GM23338 (cell line): ENCODE measurements at regions not wholly inside any gene's neighbourhood (a gene's known extent, or its start where the extent isn't known, plus 50 kb on each side); places are given as distances from the start of the nearest gene placed in this dataset.

Experiments
- ATAC-seq: fragments of 200-7000 bp; cut with Tn5 transposase; 3 replicates; pipeline ENCODE4 v1.9.1; 2020
- DNase-seq: peaks from one replicate; pipeline ENCODE4 v3.0.0-alpha.2; 2015; ENCODE audit warnings: low spot score
- H2AFZ ChIP-seq: fragments of 200-600 bp; sonication (generic); 2 replicates; pipeline ENCODE4 v1.8.0; 2016; ENCODE audit warnings: antibody characterized with exemption, mild to moderate bottlenecking, moderate library complexity
- H3F3A ChIP-seq: fragments of 200-600 bp; sonication (generic); replicated peaks from 2 replicates; pipeline ENCODE4 v1.8.0; 2017; ENCODE audit warnings: antibody characterized with exemption, mixed run types, low read depth
- H3K27ac ChIP-seq: fragments of 200-600 bp; sonication (generic); 2 replicates; pipeline ENCODE4 v1.6.1; 2016; ENCODE audit warnings: low read depth
- H3K27me3 ChIP-seq: fragments of 200-600 bp; sonication (generic); 2 replicates; pipeline ENCODE4 v1.8.0; 2016; ENCODE audit warnings: mild to moderate bottlenecking, mixed run types, moderate library complexity; ENCODE audit not compliant: insufficient read depth
- H3K36me3 ChIP-seq: fragments of 200-600 bp; sonication (generic); 2 replicates; pipeline ENCODE4 v1.8.0; 2016; ENCODE audit warnings: mild to moderate bottlenecking; ENCODE audit not compliant: insufficient read depth
- H3K4me1 ChIP-seq: fragments of 200-600 bp; sonication (generic); 2 replicates; pipeline ENCODE4 v1.8.0; 2016; ENCODE audit warnings: mild to moderate bottlenecking, moderate library complexity; ENCODE audit not compliant: insufficient read depth
- H3K4me2 ChIP-seq: fragments of 200-600 bp; sonication (generic); 2 replicates; pipeline ENCODE4 v1.7.1; 2017; ENCODE audit warnings: mixed run types
- H3K4me3 ChIP-seq: fragments of 200-600 bp; sonication (generic); 2 replicates; pipeline ENCODE4 v1.6.1; 2016; ENCODE audit warnings: mixed run types
- H3K79me2 ChIP-seq: fragments of 200-600 bp; sonication (generic); replicated peaks from 2 replicates; pipeline ENCODE4 v1.8.0; 2017; ENCODE audit warnings: mild to moderate bottlenecking; ENCODE audit not compliant: insufficient read depth
- H3K9me2 ChIP-seq: fragments of 200-600 bp; sonication (generic); 2 replicates; pipeline ENCODE4 v1.8.0; 2017; ENCODE audit not compliant: insufficient read depth
- H4K20me1 ChIP-seq: fragments of 200-600 bp; sonication (generic); replicated peaks from 2 replicates; pipeline ENCODE4 v1.8.0; 2017; ENCODE audit warnings: mild to moderate bottlenecking; ENCODE audit not compliant: insufficient read depth
- H3K27ac Mint-ChIP-seq: 2 replicates; pipeline ENCODE4 v1.8.0; 2020; ENCODE audit warnings: inconsistent platforms, mild to moderate bottlenecking, moderate library complexity, mixed read lengths
- H3K27me3 Mint-ChIP-seq: 3 replicates; pipeline ENCODE4 v1.8.0; 2022; ENCODE audit warnings: low read depth, mild to moderate bottlenecking, moderate library complexity, mixed read lengths, inconsistent platforms; ENCODE audit not compliant: insufficient read depth, poor library complexity
- H3K36me3 Mint-ChIP-seq: 3 replicates; pipeline ENCODE4 v1.8.0; 2021; ENCODE audit warnings: low read depth, mild to moderate bottlenecking, inconsistent platforms, moderate library complexity, mixed read lengths
- H3K4me1 Mint-ChIP-seq: 3 replicates; pipeline ENCODE4 v1.8.0; 2020; ENCODE audit warnings: mild to moderate bottlenecking, inconsistent platforms, mixed read lengths
- H3K4me3 Mint-ChIP-seq: 3 replicates; pipeline ENCODE4 v1.8.0; 2021; ENCODE audit warnings: moderate library complexity, mild to moderate bottlenecking, inconsistent platforms, mixed read lengths
- H3K9me3 Mint-ChIP-seq: 3 replicates; pipeline ENCODE4 v1.8.0; 2020; ENCODE audit warnings: moderate library complexity, mild to moderate bottlenecking, inconsistent platforms, mixed read lengths
- CREB1 ChIP-seq: fragments of 250-450 bp; sonication (Bioruptor Pico); IDR thresholded peaks from 2 replicates; pipeline ENCODE4 v1.5.0; 2020; ENCODE audit warnings: low read depth, mild to moderate bottlenecking, moderate library complexity
- CTCF ChIP-seq, 2 experiments: fragments of 200-600 bp in 1 of 2; sonication (generic) in 1 of 2; conservative IDR thresholded peaks; 2 replicates each; pipeline versions ENCODE4 v1.5.1 to v1.6.1; 2016 to 2017; ENCODE audit warnings: antibody characterized with exemption in 2 of 2, low read depth in 2 of 2, mild to moderate bottlenecking in 2 of 2, moderate library complexity in 1 of 2
- ETS1 ChIP-seq: IDR thresholded peaks from 2 replicates; pipeline ENCODE4 v1.6.1; 2016; ENCODE audit warnings: antibody characterized with exemption
- EZH2 ChIP-seq: fragments of 200-600 bp; sonication (generic); IDR thresholded peaks from one replicate; pipeline ENCODE4 v1.8.0; 2017; ENCODE audit warnings: antibody characterized with exemption, mild to moderate bottlenecking, low read depth; ENCODE audit not compliant: unreplicated experiment
- EZH2phosphoT487 ChIP-seq: fragments of 200-600 bp; sonication (generic); IDR thresholded peaks from one replicate; pipeline ENCODE4 v1.8.1; 2018; ENCODE audit warnings: antibody characterized with exemption; ENCODE audit not compliant: unreplicated experiment
- JUNB ChIP-seq: IDR thresholded peaks from one replicate; pipeline ENCODE4 v1.6.1; 2016; ENCODE audit warnings: antibody characterized with exemption; ENCODE audit not compliant: unreplicated experiment
- NANOG ChIP-seq: IDR thresholded peaks from 2 replicates; pipeline ENCODE4 v1.6.1; 2016; ENCODE audit warnings: antibody characterized with exemption, borderline replicate concordance
- POLR2AphosphoS5 ChIP-seq: IDR thresholded peaks from 2 replicates; pipeline ENCODE4 v1.6.1; 2016; ENCODE audit warnings: antibody characterized with exemption, low read depth
- REST ChIP-seq: IDR thresholded peaks from one replicate; pipeline ENCODE4 v1.6.1; 2018; ENCODE audit warnings: antibody characterized with exemption; ENCODE audit not compliant: unreplicated experiment
- STAT1 ChIP-seq: IDR thresholded peaks from one replicate; pipeline ENCODE4 v1.6.1; 2016; ENCODE audit warnings: antibody characterized with exemption; ENCODE audit not compliant: unreplicated experiment
- ZNF114 ChIP-seq: fragments of 250-450 bp; sonication (Bioruptor Pico); IDR thresholded peaks from 2 replicates; pipeline ENCODE4 v1.5.0; 2020; ENCODE audit warnings: mild to moderate bottlenecking, moderate library complexity
- ZNF331 ChIP-seq: fragments of 250-450 bp; sonication (Bioruptor Pico); IDR thresholded peaks from 2 replicates; pipeline ENCODE4 v1.5.0; 2020; ENCODE audit warnings: low read depth, mild to moderate bottlenecking, moderate library complexity
- ZNF462 ChIP-seq: fragments of 250-450 bp; sonication (Bioruptor Pico); IDR thresholded peaks from 2 replicates; pipeline ENCODE4 v1.5.0; 2020; ENCODE audit warnings: mild to moderate bottlenecking, moderate library complexity

GRCh38 chr2:238638982-238639628 lies 208.8 kb upstream of the TWIST2 start:
- no peak overlapping the region for H3K4me3 Mint-ChIP-seq
- no peaks in the 10 kb centered on the region for H3K9me3 Mint-ChIP-seq
- no peaks in the 10 kb centered on the region for H3K9me2 ChIP-seq
- DNase-seq: no peak
- no peaks in the 10 kb centered on the region for H3K4me1 ChIP-seq
- no peaks in the 10 kb centered on the region for H3K27me3 Mint-ChIP-seq
- H3K27ac ChIP-seq: no peak overlapping the region
- no peak overlapping the region for H3K4me2 ChIP-seq
- no peak overlapping the region for H2AFZ ChIP-seq
- H3K36me3 ChIP-seq: no peaks in the 10 kb centered on the region
- H3K4me1 Mint-ChIP-seq: no peaks in the 10 kb centered on the region
- H4K20me1 ChIP-seq: no peaks in the 10 kb centered on the region
- H3K4me3 ChIP-seq: no peak overlapping the region
- H3F3A ChIP-seq: no peaks in the 10 kb centered on the region
- no peak overlapping the region for H3K27ac Mint-ChIP-seq
- no peaks in the 10 kb centered on the region for H3K79me2 ChIP-seq
- H3K36me3 Mint-ChIP-seq: no peaks in the 10 kb centered on the region
- ATAC-seq: no peak
- H3K27me3 ChIP-seq: no peaks in the 10 kb centered on the region
- TF ChIP-seq ZNF114: no peak
- TF ChIP-seq NANOG: no peak
- TF ChIP-seq EZH2phosphoT487: no peak
- TF ChIP-seq ZNF331: no peak
- TF ChIP-seq CREB1 (CRISPR knock-in tag): no peak
- no peak for TF ChIP-seq REST
- no peak for TF ChIP-seq ETS1
- no peak for TF ChIP-seq JUNB
- TF ChIP-seq ZNF462: no peak
- TF ChIP-seq STAT1: no peak
- TF ChIP-seq EZH2: no peak
- no peak for TF ChIP-seq CTCF (conservative IDR thresholded peaks at IDR 0.05; ENCODE audit: low read depth in 2 of 2)
- TF ChIP-seq POLR2AphosphoS5: no peak
